Activated naive CD8-positive, alpha-beta T cell treated with anti-CD3 and anti-CD28 coated beads, Interleukin-2, amount 50 U/mL, for 24 hours (primary cell): ENCODE measurements at regions not wholly inside any gene's neighbourhood (a gene's known extent, or its start where the extent isn't known, plus 50 kb on each side); places are given as distances from the start of the nearest gene placed in this dataset.
"Not testable (repeated sequence)": the region's sequence is repeated elsewhere in the genome, so short reads cannot be mapped to it uniquely, and the experiment has no call there.

Experiments used
- ATAC-seq: fragments of 150-1000 bp; cut with Tn5 transposase; one replicate; pipeline ENCODE4 v1.10.0; 2021
- DNase-seq: peaks from one replicate; pipeline ENCODE4 v3.0.0; 2021
- H3K27ac Mint-ChIP-seq: one replicate; pipeline ENCODE4 v1.8.0; 2021; ENCODE audit warnings: mild to moderate bottlenecking, mixed read lengths
- H3K27me3 Mint-ChIP-seq: one replicate; pipeline ENCODE4 v1.8.0; 2021; ENCODE audit warnings: mixed read lengths
- H3K36me3 Mint-ChIP-seq: one replicate; pipeline ENCODE4 v1.8.0; 2021; ENCODE audit warnings: low read depth, mixed read lengths
- H3K4me1 Mint-ChIP-seq: one replicate; pipeline ENCODE4 v1.8.0; 2021; ENCODE audit warnings: mixed read lengths
- H3K4me3 Mint-ChIP-seq: one replicate; pipeline ENCODE4 v1.8.0; 2021; ENCODE audit warnings: mild to moderate bottlenecking, moderate library complexity, mixed read lengths
- H3K9me3 Mint-ChIP-seq: one replicate; pipeline ENCODE4 v1.8.0; 2021; ENCODE audit warnings: mixed read lengths

GRCh38 chr2:118752762-118753429 lies 94.6 kb downstream of the EN1 start:
- Mint-ChIP-seq H3K4me3 (no peak overlapping the region), H3K4me1 (no peaks in the 10 kb centered on the region), H3K27me3 (peaks cover 6% of the 10 kb centered on the region), H3K36me3 (no peaks in the 10 kb centered on the region), H3K27ac (no peak overlapping the region), H3K9me3 (no peaks in the 10 kb centered on the region)
- DNase-seq = no peak
- ATAC-seq = no peak

- DNase-seq (no peak), ATAC-seq (no peak)
- no peak overlapping the region for H3K4me3 Mint-ChIP-seq
- H3K4me1 Mint-ChIP-seq = no peaks in the 10 kb centered on the region
- no peaks in the 10 kb centered on the region for H3K36me3 Mint-ChIP-seq
- no peak overlapping the region for H3K27ac Mint-ChIP-seq
- peaks cover 5% of the 10 kb centered on the region for H3K9me3 Mint-ChIP-seq
- H3K27me3 Mint-ChIP-seq = peaks cover 2% of the 10 kb centered on the region
These were observed 96.4 kb downstream of the EN1 start for GRCh38 chr2:118750959-118751565.

- H3K4me1 Mint-ChIP-seq = no peaks in the 10 kb centered on the region
- peaks cover 26% of the 10 kb centered on the region for H3K9me3 Mint-ChIP-seq
- H3K36me3 Mint-ChIP-seq = no peaks in the 10 kb centered on the region
- no peak for DNase-seq
- peaks cover 2% of the 10 kb centered on the region for H3K27me3 Mint-ChIP-seq
- H3K4me3 Mint-ChIP-seq = no peak overlapping the region
- no peak overlapping the region for H3K27ac Mint-ChIP-seq
- no peak for ATAC-seq
These were observed 99.1 kb downstream of the EN1 start for GRCh38 chr2:118748245-118748885.

- no peak overlapping the region for H3K4me3 Mint-ChIP-seq
- peaks cover 2% of the 10 kb centered on the region for H3K27me3 Mint-ChIP-seq
- peaks cover 26% of the 10 kb centered on the region for H3K9me3 Mint-ChIP-seq
- H3K4me1 Mint-ChIP-seq = no peaks in the 10 kb centered on the region
- H3K36me3 Mint-ChIP-seq = no peaks in the 10 kb centered on the region
- DNase-seq (no peak), ATAC-seq (no peak)
- no peak overlapping the region for H3K27ac Mint-ChIP-seq
These were observed 99.8 kb downstream of the EN1 start for GRCh38 chr2:118747637-118748036.

GRCh38 chr2:118747066-118747465 lies 100.4 kb downstream of the EN1 start:
- no peak overlapping the region for H3K4me3 Mint-ChIP-seq
- H3K27ac Mint-ChIP-seq = no peak overlapping the region
- peaks cover 30% of the 10 kb centered on the region for H3K9me3 Mint-ChIP-seq
- no peaks in the 10 kb centered on the region for H3K4me1 Mint-ChIP-seq
- H3K36me3 Mint-ChIP-seq = peaks cover 1% of the 10 kb centered on the region
- peaks cover 5% of the 10 kb centered on the region for H3K27me3 Mint-ChIP-seq
- no peak for DNase-seq
- ATAC-seq = no peak

GRCh38 chr2:118744682-118745181 lies 102.7 kb downstream of the EN1 start:
- not testable (repeated sequence) for H3K36me3 Mint-ChIP-seq, H3K27ac Mint-ChIP-seq, H3K4me3 Mint-ChIP-seq, ATAC-seq, H3K4me1 Mint-ChIP-seq, DNase-seq, H3K27me3 Mint-ChIP-seq
- peaks cover 30% of the 10 kb centered on the region for H3K9me3 Mint-ChIP-seq

GRCh38 chr2:118738524-118739308 lies 108.7 kb downstream of the EN1 start:
- Mint-ChIP-seq H3K9me3 (peaks cover 7% of the 10 kb centered on the region), H3K4me3 (no peak overlapping the region), H3K27ac (no peak overlapping the region), H3K27me3 (peaks cover 16% of the 10 kb centered on the region), H3K4me1 (no peaks in the 10 kb centered on the region), H3K36me3 (peaks cover 1% of the 10 kb centered on the region)
- no peak for DNase-seq
- ATAC-seq = no peak

GRCh38 chr2:118738106-118738505 lies 109.3 kb downstream of the EN1 start:
- ATAC-seq = no peak
- peaks cover 16% of the 10 kb centered on the region for H3K27me3 Mint-ChIP-seq
- DNase-seq = no peak
- no peak overlapping the region for H3K27ac Mint-ChIP-seq
- H3K36me3 Mint-ChIP-seq = peaks cover 1% of the 10 kb centered on the region
- H3K9me3 Mint-ChIP-seq = peaks cover 5% of the 10 kb centered on the region
- H3K4me1 Mint-ChIP-seq = no peaks in the 10 kb centered on the region
- no peak overlapping the region for H3K4me3 Mint-ChIP-seq

- ATAC-seq = no peak
- Mint-ChIP-seq H3K9me3 (peaks cover 5% of the 10 kb centered on the region), H3K27ac (no peak overlapping the region), H3K4me1 (no peaks in the 10 kb centered on the region), H3K36me3 (peaks cover 1% of the 10 kb centered on the region), H3K27me3 (peaks cover 16% of the 10 kb centered on the region), H3K4me3 (no peak overlapping the region)
- no peak for DNase-seq
These were observed 109.8 kb downstream of the EN1 start for GRCh38 chr2:118737684-118738083.

- Mint-ChIP-seq H3K4me1 (no peaks in the 10 kb centered on the region), H3K27me3 (peaks cover 14% of the 10 kb centered on the region), H3K27ac (no peak overlapping the region), H3K36me3 (no peaks in the 10 kb centered on the region), H3K9me3 (no peaks in the 10 kb centered on the region), H3K4me3 (no peak overlapping the region)
- ATAC-seq (no peak), DNase-seq (no peak)
These were observed 115.0 kb downstream of the EN1 start for GRCh38 chr2:118732432-118732831.

- H3K4me3 Mint-ChIP-seq = no peak overlapping the region
- peaks cover 3% of the 10 kb centered on the region for H3K9me3 Mint-ChIP-seq
- DNase-seq = no peak
- H3K27me3 Mint-ChIP-seq = peaks cover 14% of the 10 kb centered on the region
- no peak for ATAC-seq
- H3K36me3 Mint-ChIP-seq = no peaks in the 10 kb centered on the region
- H3K4me1 Mint-ChIP-seq = no peaks in the 10 kb centered on the region
- H3K27ac Mint-ChIP-seq = no peak overlapping the region
These were observed 116.0 kb downstream of the EN1 start for GRCh38 chr2:118731413-118731812.

GRCh38 chr2:118730405-118730804 lies 117.0 kb downstream of the EN1 start:
- Mint-ChIP-seq H3K9me3 (peaks cover 3% of the 10 kb centered on the region), H3K4me3 (no peak overlapping the region), H3K4me1 (no peaks in the 10 kb centered on the region), H3K27ac (no peak overlapping the region), H3K27me3 (peaks cover 14% of the 10 kb centered on the region), H3K36me3 (no peaks in the 10 kb centered on the region)
- DNase-seq (no peak), ATAC-seq (no peak)

GRCh38 chr2:118729760-118730159 lies 117.7 kb downstream of the EN1 start:
- DNase-seq (no peak), ATAC-seq (no peak)
- no peak overlapping the region for H3K4me3 Mint-ChIP-seq
- H3K27me3 Mint-ChIP-seq = peaks cover 15% of the 10 kb centered on the region
- no peaks in the 10 kb centered on the region for H3K36me3 Mint-ChIP-seq
- H3K4me1 Mint-ChIP-seq = no peaks in the 10 kb centered on the region
- H3K27ac Mint-ChIP-seq = no peak overlapping the region
- H3K9me3 Mint-ChIP-seq = peaks cover 3% of the 10 kb centered on the region

GRCh38 chr2:118728984-118729383 lies 118.5 kb downstream of the EN1 start:
- H3K4me1 Mint-ChIP-seq = no peaks in the 10 kb centered on the region
- ATAC-seq = no peak
- peaks cover 15% of the 10 kb centered on the region for H3K27me3 Mint-ChIP-seq
- no peaks in the 10 kb centered on the region for H3K36me3 Mint-ChIP-seq
- no peak overlapping the region for H3K4me3 Mint-ChIP-seq
- no peak overlapping the region for H3K27ac Mint-ChIP-seq
- DNase-seq = no peak
- H3K9me3 Mint-ChIP-seq = peaks cover 3% of the 10 kb centered on the region
